NCI-H82 (cell line): ENCODE measurements at regions not wholly inside any gene's neighbourhood (a gene's known extent, or its start where the extent isn't known, plus 50 kb on each side); places are given as distances from the start of the nearest gene placed in this dataset.
A peak's percentile ranks its signal among the peaks of the same experiment; 100 is the strongest.
"Not testable (repeated sequence)": the region's sequence is repeated elsewhere in the genome, so short reads cannot be mapped to it uniquely, and the experiment has no call there.

Experiments
- DNase-seq: peaks from one replicate; lab custom pipeline; 2025; lab: John Stamatoyannopoulos, UW

GRCh38 chr2:48043746-48044145 lies 137.4 kb upstream of the FBXO11 start:
- no peak for DNase-seq

- no peak for DNase-seq
Measured at GRCh38 chr2:48045613-48046012, 139.3 kb upstream of the FBXO11 start.

GRCh38 chr2:48048476-48049171 lies 142.3 kb upstream of the FBXO11 start:
- DNase-seq, result peak; percentile 50

GRCh38 chr2:48049371-48049770 lies 143.1 kb upstream of the FBXO11 start:
- DNase-seq, result peak; percentile 55

- no peak for DNase-seq
Measured at GRCh38 chr2:48050711-48051110, 144.4 kb upstream of the FBXO11 start.

- peak; percentile 21 for DNase-seq
Measured at GRCh38 chr2:48059975-48060374, 153.7 kb upstream of the FBXO11 start.

GRCh38 chr2:48061656-48062055 lies 155.4 kb upstream of the FBXO11 start:
- DNase-seq, result not testable (repeated sequence)

- DNase-seq, result no peak
Measured at GRCh38 chr2:48065096-48065495, 158.8 kb upstream of the FBXO11 start.

GRCh38 chr2:48066000-48066399 lies 159.7 kb upstream of the FBXO11 start:
- DNase-seq, result no peak

- DNase-seq, result no peak
Measured at GRCh38 chr2:48069769-48070168, 163.5 kb upstream of the FBXO11 start.

GRCh38 chr2:48070415-48070814 lies 164.1 kb upstream of the FBXO11 start:
- DNase-seq, result peak; percentile 27

- no peak for DNase-seq
Measured at GRCh38 chr2:48072583-48072982, 166.3 kb upstream of the FBXO11 start.

- no peak for DNase-seq
Measured at GRCh38 chr2:48075631-48076030, 169.3 kb upstream of the FBXO11 start.

GRCh38 chr2:48080534-48081316 lies 174.4 kb upstream of the FBXO11 start:
- DNase-seq, result no peak

- no peak for DNase-seq
Measured at GRCh38 chr2:48081317-48081628, 175.0 kb upstream of the FBXO11 start.

GRCh38 chr2:48085888-48086287 lies 179.6 kb upstream of the FBXO11 start:
- DNase-seq, result no peak

- DNase-seq, result no peak
Measured at GRCh38 chr2:48088994-48089393, 182.7 kb upstream of the FBXO11 start.

- no peak for DNase-seq
Measured at GRCh38 chr2:48089644-48090043, 183.3 kb upstream of the FBXO11 start.

GRCh38 chr2:48092846-48093803 lies 186.8 kb upstream of the FBXO11 start:
- no peak for DNase-seq

GRCh38 chr2:48096765-48097164 lies 190.5 kb upstream of the FBXO11 start:
- DNase-seq, result not testable (repeated sequence)

GRCh38 chr2:48098539-48098938 lies 192.2 kb upstream of the FBXO11 start:
- no peak for DNase-seq

- DNase-seq, result no peak
Measured at GRCh38 chr2:48104418-48104817, 198.1 kb upstream of the FBXO11 start.

GRCh38 chr2:48105848-48106247 lies 199.6 kb upstream of the FBXO11 start:
- peak; percentile 40 for DNase-seq
